Osteoblast (primary cell): ENCODE measurements at regions not wholly inside any gene's neighbourhood (a gene's known extent, or its start where the extent isn't known, plus 50 kb on each side); places are given as distances from the start of the nearest gene placed in this dataset.
"Not testable (repeated sequence)": the region's sequence is repeated elsewhere in the genome, so short reads cannot be mapped to it uniquely, and the experiment has no call there.

ENCODE experiments used
- DNase-seq: peaks from one replicate; pipeline ENCODE4 v3.0.0; 2011; ENCODE audit warnings: low spot score, mixed read lengths; ENCODE audit not compliant: insufficient read length; ENCODE audit errors: missing footprints
- H2AFZ ChIP-seq: 2 replicates; pipeline ENCODE4 v1.6.0; 2011; ENCODE audit warnings: mild to moderate bottlenecking, low read length
- H3K27ac ChIP-seq: 2 replicates; pipeline ENCODE4 v1.5.1; 2011; ENCODE audit warnings: mild to moderate bottlenecking, low read depth, low read length, moderate library complexity
- H3K27me3 ChIP-seq: 2 replicates; pipeline ENCODE4 v1.6.0; 2012; ENCODE audit warnings: mild to moderate bottlenecking, control low read depth, inconsistent platforms, low read length, moderate library complexity; ENCODE audit not compliant: insufficient read depth
- H3K36me3 ChIP-seq: 2 replicates; pipeline ENCODE4 v1.5.1; 2011; ENCODE audit warnings: mild to moderate bottlenecking, low read length, control low read depth, moderate library complexity; ENCODE audit not compliant: insufficient read depth
- H3K4me1 ChIP-seq: 2 replicates; pipeline ENCODE4 v1.5.1; 2011; ENCODE audit warnings: mild to moderate bottlenecking, low read length, control low read depth, moderate library complexity; ENCODE audit not compliant: insufficient read depth
- H3K4me2 ChIP-seq: 2 replicates; pipeline ENCODE4 v1.6.0; 2011; ENCODE audit warnings: mild to moderate bottlenecking, low read length; ENCODE audit not compliant: insufficient read depth
- H3K4me3 ChIP-seq: fragments of 200-600 bp; sonication (generic); 3 replicates; pipeline ENCODE4 v1.5.1; 2012; ENCODE audit warnings: mild to moderate bottlenecking, low read length, inconsistent platforms; ENCODE audit not compliant: insufficient read depth
- H3K79me2 ChIP-seq: 2 replicates; pipeline ENCODE4 v1.6.0; 2012; ENCODE audit warnings: mild to moderate bottlenecking, low read length, control low read depth, inconsistent platforms; ENCODE audit not compliant: insufficient read depth
- H3K9me3 ChIP-seq: 2 replicates; pipeline ENCODE4 v1.5.1; 2011; ENCODE audit warnings: low read depth, low read length, control low read depth
- H4K20me1 ChIP-seq: 2 replicates; pipeline ENCODE4 v1.6.0; 2012; ENCODE audit warnings: mild to moderate bottlenecking, low read length, control low read depth; ENCODE audit not compliant: insufficient read depth
- CTCF ChIP-seq: IDR thresholded peaks from 2 replicates; pipeline ENCODE4 v1.5.1; 2011; ENCODE audit warnings: mild to moderate bottlenecking, low read depth, low read length, moderate library complexity; ENCODE audit errors: extremely low read depth

GRCh38 chr5:125484742-125485641 lies 738.6 kb upstream of the ZNF608 start:
- Histone ChIP-seq H3K27ac (peak overlapping the region; percentile 56), H2AFZ (peak overlapping the region; percentile 20), H3K4me2 (peak overlapping the region; percentile 72), H4K20me1 (no peaks in the 10 kb centered on the region), H3K27me3 (no peaks in the 10 kb centered on the region), H3K36me3 (no peaks in the 10 kb centered on the region), H3K4me1 (peaks cover 31% of the 10 kb centered on the region), H3K79me2 (no peaks in the 10 kb centered on the region), H3K9me3 (no peaks in the 10 kb centered on the region), H3K4me3 (peak overlapping the region; percentile 29)
- DNase-seq, result peak; percentile 38
- no peak for TF ChIP-seq CTCF

- TF ChIP-seq CTCF, result no peak
- H3K4me3 ChIP-seq, result peak overlapping the region; percentile 21
Observed at GRCh38 chr5:125485771-125486170, 739.3 kb upstream of the ZNF608 start.

GRCh38 chr5:125486634-125487033 lies 740.2 kb upstream of the ZNF608 start:
- peak overlapping the region; percentile 56 for H3K27ac ChIP-seq
- peak overlapping the region; percentile 72 for H3K4me2 ChIP-seq
- no peaks in the 10 kb centered on the region for H3K27me3 ChIP-seq
- no peak for DNase-seq
- no peak overlapping the region for H3K4me3 ChIP-seq
- TF ChIP-seq CTCF, result no peak
- H3K36me3 ChIP-seq, result no peaks in the 10 kb centered on the region
- peaks cover 31% of the 10 kb centered on the region for H3K4me1 ChIP-seq
- no peaks in the 10 kb centered on the region for H4K20me1 ChIP-seq
- H2AFZ ChIP-seq, result no peak overlapping the region
- H3K79me2 ChIP-seq, result no peaks in the 10 kb centered on the region
- no peaks in the 10 kb centered on the region for H3K9me3 ChIP-seq

More at GRCh38 chr5:125485771-125486170, 739.3 kb upstream of the ZNF608 start:
- Histone ChIP-seq H3K4me2 (peak overlapping the region; percentile 72), H4K20me1 (no peaks in the 10 kb centered on the region), H3K27me3 (no peaks in the 10 kb centered on the region), H3K79me2 (no peaks in the 10 kb centered on the region), H3K36me3 (no peaks in the 10 kb centered on the region), H2AFZ (no peak overlapping the region), H3K27ac (peak overlapping the region; percentile 56), H3K4me1 (peaks cover 31% of the 10 kb centered on the region), H3K9me3 (no peaks in the 10 kb centered on the region)
- DNase-seq, result no peak

GRCh38 chr5:125487231-125487630 lies 740.8 kb upstream of the ZNF608 start:
- Histone ChIP-seq H4K20me1 (no peaks in the 10 kb centered on the region), H3K9me3 (no peaks in the 10 kb centered on the region), H3K27ac (no peak overlapping the region), H2AFZ (peak overlapping the region; percentile 1), H3K27me3 (no peaks in the 10 kb centered on the region), H3K36me3 (no peaks in the 10 kb centered on the region), H3K79me2 (no peaks in the 10 kb centered on the region), H3K4me3 (no peak overlapping the region), H3K4me2 (no peak overlapping the region), H3K4me1 (peaks cover 36% of the 10 kb centered on the region)
- no peak for TF ChIP-seq CTCF
- DNase-seq, result no peak

GRCh38 chr5:125487652-125488051 lies 741.2 kb upstream of the ZNF608 start:
- Histone ChIP-seq H2AFZ (peak overlapping the region; percentile 1), H3K4me1 (peaks cover 36% of the 10 kb centered on the region)
- H3K4me3 ChIP-seq, H3K27me3 ChIP-seq, H3K4me2 ChIP-seq, H3K27ac ChIP-seq, H3K79me2 ChIP-seq, H3K9me3 ChIP-seq, H4K20me1 ChIP-seq, H3K36me3 ChIP-seq, DNase-seq: not testable (repeated sequence)
